Activated naive CD4-positive, alpha-beta T cell treated with anti-CD3 and anti-CD28 coated beads for 36 hours (primary cell): ENCODE measurements at regions not wholly inside any gene's neighbourhood (a gene's known extent, or its start where the extent isn't known, plus 50 kb on each side); places are given as distances from the start of the nearest gene placed in this dataset.
"Not testable (repeated sequence)": the region's sequence is repeated elsewhere in the genome, so short reads cannot be mapped to it uniquely, and the experiment has no call there.

Experiments
- CTCF ChIA-PET: fragments of 350-600 bp; sonication (Branson Sonifier 250); formaldehyde crosslinking; loops from one replicate; lab custom pipeline; 2021; ENCODE audit warnings: antibody characterized with exemption; lab: Charles Lee
- DNase-seq: peaks from one replicate; pipeline ENCODE4 v3.0.0-alpha.2; 2020
- H3K27ac Mint-ChIP-seq: one replicate; pipeline ENCODE4 v1.8.0; 2021; ENCODE audit warnings: mild to moderate bottlenecking, mixed read lengths
- H3K27me3 Mint-ChIP-seq: one replicate; pipeline ENCODE4 v1.8.0; 2021; ENCODE audit warnings: low read depth, mixed read lengths
- H3K36me3 Mint-ChIP-seq: one replicate; pipeline ENCODE4 v1.8.0; 2021; ENCODE audit warnings: low read depth, mixed read lengths
- H3K4me1 Mint-ChIP-seq: one replicate; pipeline ENCODE4 v1.8.0; 2021; ENCODE audit warnings: low read depth, mixed read lengths
- H3K4me3 Mint-ChIP-seq: one replicate; pipeline ENCODE4 v1.8.0; 2021; ENCODE audit warnings: mild to moderate bottlenecking, moderate library complexity, mixed read lengths
- H3K9me3 Mint-ChIP-seq: one replicate; pipeline ENCODE4 v1.8.0; 2021; ENCODE audit warnings: mixed read lengths
- intact Hi-C: fragments of 100-400 bp; cut with micrococcal nuclease; formaldehyde crosslinking; loops from one replicate; pipeline ENCODE4 v1.15.1; 2023

DNA sequence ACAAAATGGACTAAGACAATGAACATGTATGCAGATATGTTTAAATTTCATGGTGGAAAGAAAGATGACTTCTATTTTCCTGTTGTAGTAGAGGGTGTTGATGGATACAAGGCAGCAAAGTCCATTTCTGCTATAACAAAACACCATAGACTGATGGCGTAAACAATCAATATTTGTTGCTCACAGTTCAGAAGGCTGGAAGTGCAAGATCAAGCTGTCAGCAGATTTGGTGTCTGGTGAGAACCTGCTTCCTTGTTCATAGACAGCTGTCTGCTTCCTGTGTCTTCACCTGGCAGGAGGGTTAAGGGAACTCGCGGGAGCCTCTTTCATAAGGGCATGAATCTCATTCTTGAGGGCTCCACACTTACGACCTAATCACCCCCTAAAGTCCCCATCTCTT is 83.0 kb upstream of the ELOVL5 start:
- CTCF ChIA-PET, result interaction anchor here (0.7 kb wide), 1 partner anchor 570 kb away, joined by 3 read pairs; no protein-coding TSS in a partner anchor
- H3K9me3 Mint-ChIP-seq, result no peaks in the 10 kb centered on the region
- H3K27me3 Mint-ChIP-seq, result peaks cover 4% of the 10 kb centered on the region
- intact Hi-C loops, result no loop called here
- peaks cover 41% of the 10 kb centered on the region for H3K4me1 Mint-ChIP-seq
- no peak overlapping the region for H3K27ac Mint-ChIP-seq
- H3K4me3 Mint-ChIP-seq, result no peak overlapping the region
- H3K36me3 Mint-ChIP-seq, result no peaks in the 10 kb centered on the region
- DNase-seq, result no peak

GRCh38 chr6:53429401-53429800 is 80.7 kb upstream of the ELOVL5 start:
- peaks cover 8% of the 10 kb centered on the region for H3K27me3 Mint-ChIP-seq
- no peaks in the 10 kb centered on the region for H3K9me3 Mint-ChIP-seq
- CTCF ChIA-PET, result interaction anchor here (0.7 to 5.6 kb wide), 5 partner anchors 10 to 257 kb away, joined by 4 to 43 read pairs (median 6); no protein-coding TSS in a partner anchor
- H3K27ac Mint-ChIP-seq, result no peak overlapping the region
- H3K36me3 Mint-ChIP-seq, result no peaks in the 10 kb centered on the region
- H3K4me3 Mint-ChIP-seq, result no peak overlapping the region
- no peak for DNase-seq
- H3K4me1 Mint-ChIP-seq, result peaks cover 43% of the 10 kb centered on the region
- intact Hi-C loops, result loop anchor here (5.0 to 10.0 kb wide), 3 partner anchors 223 to 1035 kb away; partner anchors contain the start of gene GSTA4

DNA sequence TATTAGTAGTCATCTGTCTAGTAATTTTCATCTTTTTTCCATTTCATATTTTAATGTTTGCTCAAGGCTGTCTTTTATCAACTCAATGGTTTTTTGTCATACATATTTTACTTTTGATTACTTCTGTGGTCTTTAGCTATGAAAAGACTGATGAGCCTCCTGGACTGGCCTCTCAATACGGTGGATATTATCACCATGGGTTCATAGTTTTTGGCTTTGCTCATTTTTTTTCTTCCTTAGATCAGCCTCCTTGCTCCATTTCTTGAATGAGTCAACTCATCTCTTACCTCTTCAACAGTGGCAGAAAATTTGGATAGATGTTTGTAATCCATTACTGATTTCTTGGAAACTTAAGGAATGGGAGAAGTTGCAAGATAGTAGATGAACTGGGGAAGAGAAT is 80.1 kb upstream of the ELOVL5 start:
- H3K4me3 Mint-ChIP-seq, result no peak overlapping the region
- H3K27me3 Mint-ChIP-seq, result peaks cover 13% of the 10 kb centered on the region
- CTCF ChIA-PET, result interaction anchor here (0.7 to 5.6 kb wide), 4 partner anchors 11 to 256 kb away, joined by 4 to 43 read pairs (median 5); no protein-coding TSS in a partner anchor
- peaks cover 43% of the 10 kb centered on the region for H3K4me1 Mint-ChIP-seq
- no peak for DNase-seq
- no peaks in the 10 kb centered on the region for H3K9me3 Mint-ChIP-seq
- H3K27ac Mint-ChIP-seq, result no peak overlapping the region
- H3K36me3 Mint-ChIP-seq, result no peaks in the 10 kb centered on the region
- intact Hi-C loops, result loop anchor here (5.0 to 10.0 kb wide), 3 partner anchors 223 to 1034 kb away; partner anchors contain the start of gene GSTA4

DNA sequence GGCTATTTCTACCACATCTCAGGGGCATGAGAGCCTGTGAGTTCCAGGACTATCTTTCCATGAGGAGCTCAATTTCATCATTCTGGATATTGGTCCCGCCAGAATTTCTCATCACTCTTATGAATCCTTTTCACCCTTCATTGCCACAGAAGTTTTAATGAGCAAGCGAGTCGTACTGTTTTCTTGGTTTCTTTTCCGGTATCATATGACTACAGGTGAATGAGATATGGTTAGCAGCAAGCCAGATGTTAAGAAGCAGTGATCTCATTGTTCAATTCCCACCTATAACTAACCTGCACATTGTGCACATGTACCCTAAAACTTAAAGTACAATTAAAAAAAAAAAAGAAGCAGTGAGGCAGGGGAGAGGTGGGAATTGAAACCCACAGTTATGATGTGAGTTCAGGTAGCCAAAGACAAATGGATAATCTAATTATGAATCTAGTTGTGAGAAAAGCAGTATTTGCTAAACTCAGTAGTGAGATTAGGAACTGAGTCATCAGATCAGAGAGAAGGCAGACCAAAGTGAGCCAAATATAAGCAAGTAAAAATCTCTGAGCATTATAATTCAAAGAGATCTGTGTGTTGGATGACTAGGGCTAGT is 78.0 kb upstream of the ELOVL5 start:
- Mint-ChIP-seq H3K4me3 (no peak overlapping the region), H3K27ac (no peak overlapping the region), H3K9me3 (no peaks in the 10 kb centered on the region), H3K27me3 (peaks cover 14% of the 10 kb centered on the region), H3K36me3 (no peaks in the 10 kb centered on the region), H3K4me1 (peaks cover 34% of the 10 kb centered on the region)
- no peak for DNase-seq
- intact Hi-C loops, result loop anchor here (1.0 to 10.0 kb wide), 14 partner anchors 14 to 1265 kb away; partner anchors contain the start of genes ELOVL5 and GSTA4
- CTCF ChIA-PET, result interaction anchor here (0.7 to 5.6 kb wide), 4 partner anchors 13 to 283 kb away, joined by 3 to 43 read pairs (median 5); no protein-coding TSS in a partner anchor

GRCh38 chr6:53426117-53426516 is 77.4 kb upstream of the ELOVL5 start:
- Mint-ChIP-seq H3K9me3 (no peaks in the 10 kb centered on the region), H3K4me3 (no peak overlapping the region), H3K27me3 (peaks cover 12% of the 10 kb centered on the region), H3K36me3 (no peaks in the 10 kb centered on the region), H3K4me1 (peaks cover 31% of the 10 kb centered on the region), H3K27ac (no peak overlapping the region)
- intact Hi-C loops, result loop anchor here (2.0 to 10.0 kb wide), 6 partner anchors 15 to 1031 kb away; partner anchors contain the start of gene GSTA4
- CTCF ChIA-PET, result interaction anchor here (0.7 to 5.6 kb wide), 2 partner anchors 14 to 283 kb away, joined by 3 to 43 read pairs; no protein-coding TSS in a partner anchor
- no peak for DNase-seq

GRCh38 chr6:53424976-53425718 is 76.4 kb upstream of the ELOVL5 start:
- CTCF ChIA-PET, result interaction anchor here (0.6 to 5.6 kb wide), 4 partner anchors 15 to 254 kb away, joined by 3 to 43 read pairs (median 3); no protein-coding TSS in a partner anchor
- Mint-ChIP-seq H3K36me3 (no peaks in the 10 kb centered on the region), H3K4me1 (peaks cover 29% of the 10 kb centered on the region), H3K27ac (no peak overlapping the region), H3K9me3 (no peaks in the 10 kb centered on the region), H3K27me3 (peaks cover 12% of the 10 kb centered on the region), H3K4me3 (no peak overlapping the region)
- no peak for DNase-seq
- intact Hi-C loops, result loop anchor here (5.0 to 10.0 kb wide), 3 partner anchors 227 to 1030 kb away; partner anchors contain the start of gene GSTA4

DNA sequence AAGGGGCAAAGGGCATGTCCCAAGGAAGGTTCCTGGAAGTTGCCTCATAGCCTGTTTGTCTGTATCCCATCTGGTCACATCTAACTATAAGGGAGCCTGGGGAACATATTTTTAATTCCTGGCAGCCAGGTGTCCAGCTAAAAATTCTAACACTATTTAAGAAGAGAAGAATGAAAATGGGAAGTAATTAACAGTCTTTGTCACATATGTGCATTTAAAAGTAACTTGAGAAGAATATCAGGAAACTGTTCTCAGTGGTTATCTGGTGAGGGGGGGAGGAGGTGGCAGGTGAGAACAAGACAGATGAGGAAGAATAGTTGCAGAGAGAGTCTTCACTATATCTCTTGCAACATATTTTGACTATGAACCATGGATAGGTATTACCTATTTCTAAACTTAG is 75.5 kb upstream of the ELOVL5 start:
- peaks cover 12% of the 10 kb centered on the region for H3K27me3 Mint-ChIP-seq
- CTCF ChIA-PET, result interaction anchor here (0.6 to 5.6 kb wide), 3 partner anchors 15 to 253 kb away, joined by 3 to 43 read pairs (median 3); no protein-coding TSS in a partner anchor
- H3K4me1 Mint-ChIP-seq, result peaks cover 22% of the 10 kb centered on the region
- no peak for DNase-seq
- no peak overlapping the region for H3K4me3 Mint-ChIP-seq
- no peaks in the 10 kb centered on the region for H3K9me3 Mint-ChIP-seq
- no peak overlapping the region for H3K27ac Mint-ChIP-seq
- intact Hi-C loops, result loop anchor here (10.0 kb wide), 2 partner anchors 429 to 1029 kb away; partner anchors contain the start of gene GSTA4
- no peaks in the 10 kb centered on the region for H3K36me3 Mint-ChIP-seq

- H3K4me3 Mint-ChIP-seq, H3K27ac Mint-ChIP-seq, H3K9me3 Mint-ChIP-seq, CTCF ChIA-PET, DNase-seq, H3K36me3 Mint-ChIP-seq: not testable (repeated sequence)
- peaks cover 17% of the 10 kb centered on the region for H3K4me1 Mint-ChIP-seq
- intact Hi-C loops, result loop anchor here (10.0 kb wide), 2 partner anchors 429 to 1029 kb away; partner anchors contain the start of gene GSTA4
- peaks cover 12% of the 10 kb centered on the region for H3K27me3 Mint-ChIP-seq
Measured at GRCh38 chr6:53423560-53423959, 74.8 kb upstream of the ELOVL5 start.

DNA sequence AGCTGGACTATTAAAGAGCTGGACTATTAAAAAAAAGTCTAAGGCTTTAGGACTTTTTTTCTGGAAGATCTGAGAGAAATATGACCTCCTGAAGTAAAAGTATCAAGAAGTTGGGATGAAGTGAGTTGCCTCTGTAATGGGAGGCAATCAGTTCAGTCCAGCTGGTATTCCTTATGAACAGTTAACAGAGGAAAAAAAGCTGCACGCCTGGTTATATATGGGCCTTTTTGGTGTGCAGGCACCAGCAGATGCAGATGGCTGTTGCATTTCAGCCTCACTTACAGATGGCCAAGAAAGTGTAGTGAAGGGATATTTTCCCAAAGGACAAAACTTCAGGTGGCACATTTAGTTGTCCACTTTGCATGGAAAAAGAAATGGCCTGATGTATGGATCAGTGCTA is 70.3 kb upstream of the ELOVL5 start:
- Mint-ChIP-seq H3K27me3 (peaks cover 4% of the 10 kb centered on the region), H3K27ac (no peak overlapping the region), H3K9me3 (no peaks in the 10 kb centered on the region), H3K4me3 (no peak overlapping the region), H3K36me3 (no peaks in the 10 kb centered on the region), H3K4me1 (no peaks in the 10 kb centered on the region)
- no peak for DNase-seq
- CTCF ChIA-PET, result no interaction called here
- intact Hi-C loops, result no loop called here

- CTCF ChIA-PET, result interaction anchor here (1.0 to 1.8 kb wide), 3 partner anchors 11 to 66 kb away, joined by 3 to 7 read pairs (median 4); no protein-coding TSS in a partner anchor
- Mint-ChIP-seq H3K9me3 (no peaks in the 10 kb centered on the region), H3K4me1 (no peaks in the 10 kb centered on the region), H3K27me3 (peaks cover 2% of the 10 kb centered on the region), H3K36me3 (no peaks in the 10 kb centered on the region), H3K4me3 (no peak overlapping the region), H3K27ac (no peak overlapping the region)
- intact Hi-C loops, result no loop called here
- no peak for DNase-seq
Measured at GRCh38 chr6:53418288-53418687, 69.5 kb upstream of the ELOVL5 start.

- CTCF ChIA-PET, result interaction anchor here (1.0 to 1.8 kb wide), 2 partner anchors 24 to 67 kb away, joined by 3 to 7 read pairs; no protein-coding TSS in a partner anchor
- H3K4me3 Mint-ChIP-seq, result no peak overlapping the region
- no peak overlapping the region for H3K27ac Mint-ChIP-seq
- no peaks in the 10 kb centered on the region for H3K36me3 Mint-ChIP-seq
- no peaks in the 10 kb centered on the region for H3K27me3 Mint-ChIP-seq
- H3K9me3 Mint-ChIP-seq, result no peaks in the 10 kb centered on the region
- H3K4me1 Mint-ChIP-seq, result no peaks in the 10 kb centered on the region
- intact Hi-C loops, result no loop called here
- DNase-seq, result no peak
Measured at GRCh38 chr6:53417141-53417540, 68.4 kb upstream of the ELOVL5 start.

GRCh38 chr6:53413326-53413725 is 64.6 kb upstream of the ELOVL5 start:
- Mint-ChIP-seq H3K4me3 (no peak overlapping the region), H3K27me3 (no peaks in the 10 kb centered on the region), H3K4me1 (no peaks in the 10 kb centered on the region), H3K27ac (no peak overlapping the region), H3K9me3 (no peaks in the 10 kb centered on the region), H3K36me3 (no peaks in the 10 kb centered on the region)
- CTCF ChIA-PET, result no interaction called here
- intact Hi-C loops, result no loop called here
- DNase-seq, result no peak
